ENCODE measurements at regions not wholly inside any gene's neighbourhood (a gene's known extent, or its start where the extent isn't known, plus 50 kb on each side); places are given as distances from the start of the nearest gene placed in this dataset.

DNA sequence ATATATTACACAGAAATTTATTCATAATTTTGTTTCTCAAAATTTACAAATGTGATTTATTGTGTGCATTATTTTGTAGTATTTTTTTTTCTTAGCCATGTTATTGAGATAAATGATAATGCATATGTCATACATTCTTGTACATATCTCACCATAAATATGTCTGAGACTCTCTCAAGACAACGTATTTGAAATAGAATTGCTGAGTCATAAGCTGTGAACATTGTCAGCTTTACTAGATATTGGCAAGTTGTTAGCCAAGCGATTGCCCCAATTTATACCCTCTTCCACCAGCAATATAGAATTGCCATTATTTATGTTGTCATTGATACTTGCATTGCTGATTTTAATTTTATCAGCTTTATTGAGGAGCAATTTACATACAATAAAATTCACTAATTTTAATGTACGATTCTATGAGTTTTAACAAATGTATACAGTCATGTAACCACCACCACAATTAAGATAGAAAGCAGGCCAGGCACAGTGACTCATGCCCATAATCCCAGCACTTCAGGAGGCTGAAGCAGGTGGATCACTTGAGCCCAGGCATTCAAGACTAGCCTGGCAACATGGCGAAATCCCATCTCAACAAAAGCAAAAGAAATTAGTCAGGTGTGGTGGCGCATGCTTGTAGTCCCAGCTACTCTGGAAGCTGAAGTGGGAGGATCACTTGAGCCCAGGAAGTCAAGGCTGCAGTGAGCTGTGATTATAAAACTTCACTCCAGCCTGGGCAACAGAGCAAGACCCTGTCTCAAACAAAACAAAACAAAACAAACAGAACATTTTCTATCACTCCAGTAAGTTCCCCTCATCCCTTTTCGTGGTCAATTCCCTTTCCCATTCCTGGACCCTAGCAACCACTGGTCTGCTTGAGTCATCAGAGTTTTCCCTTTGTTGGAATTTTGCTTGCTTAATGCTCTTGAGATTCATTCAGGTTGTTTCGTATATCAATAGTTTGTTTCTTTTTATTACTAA, 373.1 kb downstream of the MFSD1 start:
- DNase-seq: no peak

DNA sequence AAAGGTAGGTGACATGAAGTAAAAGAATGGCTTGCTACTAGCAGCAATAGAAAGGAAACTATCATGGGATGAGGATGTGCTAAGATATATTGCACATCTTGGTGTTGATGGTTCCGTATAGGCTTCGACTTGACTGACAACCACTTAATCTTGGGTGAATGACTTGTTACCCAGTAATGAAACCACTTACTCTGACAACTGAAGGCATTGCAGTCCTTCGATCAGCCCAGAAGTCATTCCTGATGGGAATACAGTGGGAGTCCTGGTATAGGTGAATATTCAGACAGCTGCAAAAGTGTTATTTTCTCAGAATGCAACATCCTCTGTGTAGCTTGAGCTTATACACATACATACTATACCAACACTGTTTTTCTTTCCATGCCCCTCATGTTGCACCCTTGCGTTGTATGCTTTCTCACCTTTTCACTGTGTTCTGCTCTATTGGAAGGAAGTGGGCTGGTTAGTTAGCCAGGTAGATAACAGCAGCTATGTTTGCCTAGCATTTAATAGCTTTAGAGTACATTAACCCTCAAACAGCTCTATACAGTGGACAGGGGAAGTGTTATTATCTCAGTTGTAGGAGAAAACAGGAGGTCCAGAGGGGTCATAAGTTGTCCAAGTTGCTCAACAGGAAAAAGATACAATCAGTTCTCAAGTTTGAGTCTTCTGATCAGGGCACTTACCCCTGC, 376.5 kb downstream of the MFSD1 start:
- DNase-seq: no peak

DNA sequence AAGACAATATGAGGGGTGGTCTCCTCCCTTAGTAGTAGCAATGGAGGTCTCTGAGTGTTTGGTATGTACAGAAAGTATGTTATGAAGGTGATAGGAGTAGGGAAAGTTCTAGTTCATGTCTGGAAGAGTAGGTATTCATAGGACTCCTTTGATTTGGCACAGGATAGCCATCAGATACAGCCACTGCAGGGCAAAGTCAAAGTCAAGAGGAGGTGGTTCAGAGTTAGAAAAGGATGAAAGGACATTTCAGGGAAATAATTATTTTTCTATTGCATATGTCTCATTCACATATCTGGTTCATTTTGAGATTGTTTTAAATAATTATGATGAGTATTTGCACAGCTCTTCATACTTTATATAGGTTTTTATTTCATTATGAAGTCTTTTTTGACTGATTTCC, 381.1 kb downstream of the MFSD1 start:
- DNase-seq: no peak

DNA sequence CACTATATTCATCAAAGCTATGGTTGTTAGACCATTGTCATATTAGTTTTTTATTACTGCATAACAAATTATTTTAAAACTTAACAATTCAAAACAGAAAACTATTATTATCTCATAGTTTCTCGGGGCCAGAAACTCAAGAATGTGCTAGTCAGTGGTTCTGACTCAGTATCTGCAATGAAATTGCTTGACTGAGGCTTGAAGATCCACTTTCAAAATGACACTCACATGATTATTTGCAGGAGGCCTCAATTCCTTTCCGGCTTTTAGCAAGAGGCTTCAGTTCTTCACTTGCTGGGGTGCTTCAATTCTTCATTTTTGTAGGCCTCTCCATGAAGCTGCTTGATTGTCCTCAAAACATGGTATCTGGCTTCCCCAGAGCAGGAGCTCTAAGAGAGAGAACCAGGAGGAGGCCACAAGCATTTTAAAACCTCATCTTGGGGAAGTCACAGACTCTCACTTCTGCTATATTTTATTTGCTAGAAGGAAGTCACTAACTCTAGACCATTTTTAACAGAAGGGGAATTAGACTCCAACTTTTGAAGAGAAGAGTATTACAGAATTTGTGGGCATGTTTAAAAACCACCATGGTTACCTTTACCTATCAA, 383.7 kb downstream of the MFSD1 start:
- no peak for DNase-seq

DNA sequence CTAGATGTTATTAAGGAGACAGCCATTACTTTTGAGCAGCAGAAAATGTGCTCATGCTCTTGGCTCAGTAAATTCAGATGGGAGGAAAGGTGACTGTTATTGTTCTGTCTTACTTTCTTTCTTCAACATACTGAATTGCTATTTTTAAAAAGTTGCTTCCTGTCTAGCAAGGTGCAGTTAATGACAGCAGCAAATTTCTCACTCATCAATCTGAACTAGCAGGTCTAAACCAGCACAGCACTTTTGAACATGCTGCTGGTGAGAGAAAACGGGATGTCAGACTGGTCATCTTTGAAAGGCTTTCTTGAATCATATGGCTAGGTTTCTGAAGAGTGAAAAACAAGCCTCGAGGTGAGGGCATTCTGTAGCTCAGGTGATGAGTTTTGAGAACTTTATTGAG, 384.7 kb downstream of the MFSD1 start:
- DNase-seq: no peak

DNA sequence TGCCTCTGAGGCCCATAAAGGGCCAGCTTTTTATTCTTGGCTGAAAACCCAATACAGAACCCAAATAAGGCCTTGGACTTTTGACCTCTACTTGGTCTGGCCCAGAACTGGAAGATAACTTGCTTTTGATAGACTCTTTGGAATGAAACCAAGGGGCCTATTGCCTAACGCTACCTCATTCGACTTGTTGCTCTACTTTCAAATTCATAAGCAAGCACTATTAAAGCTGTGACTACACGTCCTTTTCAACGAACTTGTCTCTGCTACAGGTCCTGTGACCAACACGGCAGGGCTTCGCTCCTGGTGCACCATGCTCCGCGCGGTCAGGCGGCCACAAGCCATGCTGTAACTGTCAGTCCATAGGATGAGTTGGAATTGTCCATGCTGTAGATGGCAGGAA, 385.4 kb downstream of the MFSD1 start:
- no peak for DNase-seq

DNA sequence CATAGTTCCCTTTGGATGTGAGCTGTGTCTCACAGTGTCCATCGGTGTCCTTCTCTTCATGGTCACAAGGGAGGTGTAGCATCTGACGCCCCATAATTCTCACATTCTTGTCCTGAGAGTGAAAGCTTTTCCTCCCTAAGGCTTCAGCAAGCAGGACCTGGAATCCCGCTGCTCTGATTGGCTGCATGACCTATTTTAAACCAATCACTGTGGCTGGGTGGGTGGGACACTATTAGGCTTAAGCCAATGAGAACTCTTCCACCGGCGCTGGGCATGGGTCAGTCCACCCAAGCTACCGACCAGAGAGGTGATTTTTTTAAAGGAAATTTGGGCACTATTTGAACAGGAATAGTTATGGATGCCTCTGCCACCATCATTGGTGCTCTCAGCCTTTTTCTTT, 385.9 kb downstream of the MFSD1 start:
- DNase-seq: no peak

DNA sequence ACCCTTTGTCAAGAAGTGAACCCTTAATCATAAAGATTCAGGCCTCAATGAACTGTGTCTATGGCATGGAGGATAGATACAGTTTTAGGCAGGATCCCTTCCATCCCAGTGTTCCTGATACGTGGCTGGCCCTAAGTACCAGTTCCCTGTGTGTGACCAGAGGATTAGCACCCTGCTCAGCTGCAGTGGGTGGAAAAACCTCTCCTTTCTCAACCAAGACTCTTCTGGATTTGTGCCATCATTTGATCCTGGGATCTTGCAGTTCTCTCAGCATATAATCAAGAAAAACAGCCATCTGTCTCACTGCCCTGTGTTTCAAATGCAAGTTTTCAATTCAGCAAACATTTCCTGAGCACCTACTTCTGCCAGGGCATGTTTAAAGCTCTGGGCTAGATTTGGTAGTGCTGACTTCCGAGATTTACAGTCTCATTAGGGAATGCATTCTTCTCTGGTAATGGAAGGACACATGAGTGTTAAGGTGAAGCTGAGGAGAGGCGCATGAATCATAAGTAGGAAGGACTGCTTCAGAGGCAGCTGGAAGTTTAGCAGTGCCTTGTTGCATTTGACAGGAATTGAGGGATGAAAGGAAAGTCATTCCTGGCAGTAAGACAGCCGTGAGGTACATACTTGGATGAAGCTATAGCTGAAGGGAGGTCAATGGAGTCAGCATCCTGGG, 388.3 kb downstream of the MFSD1 start:
- DNase-seq: no peak

DNA sequence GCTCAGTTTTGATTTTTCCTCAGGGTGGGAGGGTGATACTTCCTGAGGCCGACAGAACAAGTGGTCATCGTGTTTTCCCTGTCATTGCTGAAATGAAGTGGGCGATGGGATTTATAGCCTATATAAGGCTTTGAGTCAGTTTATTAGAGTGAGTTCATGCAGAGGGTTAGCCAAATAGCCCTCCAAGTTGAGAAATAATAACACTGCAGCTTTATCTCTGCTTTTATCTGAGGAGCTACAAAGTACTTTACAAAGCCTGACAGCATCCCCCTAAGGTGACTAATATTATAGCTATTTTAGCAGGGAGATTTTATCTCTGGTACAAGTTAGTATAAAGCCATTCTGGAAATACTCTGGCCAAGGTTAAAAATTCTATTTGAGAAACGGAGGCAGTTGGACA, 389.6 kb downstream of the MFSD1 start:
- no peak for DNase-seq

DNA sequence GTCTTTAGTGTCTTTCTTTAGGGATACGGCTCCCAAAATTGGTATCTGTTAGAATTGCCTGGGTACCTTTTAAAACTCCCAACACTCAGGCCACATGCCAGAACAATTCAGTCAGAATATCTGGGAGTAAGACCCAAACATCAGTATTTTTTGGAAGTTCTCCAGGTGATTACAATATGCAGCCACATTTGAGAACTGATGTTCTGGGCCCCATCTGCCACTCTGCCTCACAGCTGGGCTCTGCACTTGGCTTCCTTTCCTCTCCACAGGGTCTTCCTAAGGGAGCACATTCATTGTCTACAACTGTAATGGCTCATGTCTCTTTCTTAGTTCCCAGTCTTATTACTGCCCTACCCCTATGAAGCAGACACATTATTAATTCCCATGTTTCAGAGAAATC, 394.5 kb downstream of the MFSD1 start:
- DNase-seq: no peak

DNA sequence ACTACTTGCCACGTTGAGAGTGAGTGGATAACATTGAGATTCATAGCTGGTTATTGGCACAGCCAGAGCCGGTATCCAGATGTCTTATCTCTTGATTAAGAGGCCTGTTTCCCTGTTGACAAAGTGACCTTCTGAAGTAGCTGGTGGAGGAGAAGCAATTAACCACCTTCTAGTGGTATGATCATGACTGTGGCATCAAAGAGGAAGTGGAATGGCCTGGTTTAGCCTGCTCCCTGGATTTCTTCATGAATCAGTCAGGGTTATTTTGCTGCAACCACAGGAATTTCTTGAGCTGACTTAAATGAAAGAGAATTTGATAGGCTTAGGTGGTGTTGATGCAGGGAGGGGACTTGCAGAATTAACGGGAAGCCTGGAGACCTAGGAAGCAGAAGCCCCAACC, 398.3 kb downstream of the MFSD1 start:
- no peak for DNase-seq

DNA sequence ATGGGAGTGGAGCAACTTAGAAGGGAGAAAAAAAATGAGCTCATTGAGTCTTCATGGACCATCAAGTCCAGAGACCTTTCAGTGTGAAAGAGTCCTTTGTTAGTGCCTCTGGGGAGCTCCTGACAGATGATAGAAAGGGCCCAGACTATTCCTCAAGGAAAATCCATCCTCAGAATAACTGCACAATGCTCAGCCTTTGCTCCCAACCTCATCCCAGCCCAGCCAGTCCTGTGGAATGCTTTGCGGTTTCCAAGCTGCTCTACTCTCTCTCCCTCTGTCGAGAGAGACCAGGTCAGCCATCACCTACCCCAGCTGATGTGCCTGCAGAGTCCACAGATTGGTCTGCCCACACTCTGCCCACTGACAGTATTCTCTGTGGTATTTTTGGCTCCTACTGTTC, 406.2 kb downstream of the MFSD1 start:
- DNase-seq: no peak

DNA sequence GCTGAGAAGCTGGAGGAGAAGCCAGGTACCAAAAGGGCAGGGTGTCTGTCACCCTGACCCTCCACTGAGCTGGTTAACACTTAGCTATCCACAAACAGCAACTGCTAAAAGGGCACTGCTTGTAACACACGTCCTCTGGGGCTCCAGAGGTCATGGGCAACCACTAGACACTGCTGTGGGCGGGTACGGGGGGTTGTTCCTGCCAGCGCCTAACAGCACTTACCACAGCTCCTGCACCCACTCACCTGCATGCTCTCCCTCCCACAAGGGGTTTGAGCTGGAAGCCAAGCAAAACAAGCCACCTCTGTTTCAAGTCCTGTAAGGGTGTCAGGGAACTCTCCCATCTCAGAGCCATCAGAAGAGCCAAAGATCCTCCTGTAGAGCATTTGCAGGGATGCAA, 407.6 kb downstream of the MFSD1 start:
- DNase-seq: no peak

DNA sequence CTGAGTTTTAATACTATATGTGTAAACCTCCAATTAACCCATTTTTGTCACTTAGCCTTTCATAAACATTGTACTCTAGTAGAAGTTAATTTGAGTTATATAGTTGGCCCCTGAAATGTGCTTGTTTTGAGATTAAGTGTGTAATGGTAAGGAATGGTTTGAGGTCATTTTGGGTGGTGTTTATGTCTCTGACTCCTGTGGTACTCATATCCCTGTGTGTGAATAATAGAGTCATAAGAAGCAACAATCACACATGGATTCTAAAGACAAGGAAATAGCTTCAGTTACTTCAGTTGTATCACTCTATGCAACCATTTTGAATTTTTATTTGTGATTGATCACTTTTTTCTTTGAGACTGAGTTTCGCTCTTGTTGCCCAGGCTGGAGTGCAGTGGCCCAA, 408.5 kb downstream of the MFSD1 start:
- DNase-seq: no peak

DNA sequence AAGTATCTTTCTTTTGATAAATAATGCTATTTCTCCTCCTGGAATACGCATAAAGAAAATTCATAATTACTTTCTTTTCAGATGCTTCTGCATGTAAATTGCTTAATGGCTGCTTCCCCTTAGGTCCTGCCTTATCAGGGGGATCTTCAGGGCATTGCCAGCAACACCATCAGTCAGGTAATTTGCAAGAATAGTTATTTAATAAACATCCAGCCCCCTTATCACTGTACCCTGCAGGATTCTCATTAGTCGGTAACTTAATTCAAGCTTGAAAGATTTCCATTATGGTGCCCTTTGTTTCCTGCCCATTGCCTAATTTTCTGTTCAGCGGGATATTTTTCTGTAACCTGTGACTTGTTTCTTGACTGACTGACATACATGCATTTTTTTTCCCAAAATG, 414.5 kb downstream of the MFSD1 start:
- DNase-seq: no peak

DNA sequence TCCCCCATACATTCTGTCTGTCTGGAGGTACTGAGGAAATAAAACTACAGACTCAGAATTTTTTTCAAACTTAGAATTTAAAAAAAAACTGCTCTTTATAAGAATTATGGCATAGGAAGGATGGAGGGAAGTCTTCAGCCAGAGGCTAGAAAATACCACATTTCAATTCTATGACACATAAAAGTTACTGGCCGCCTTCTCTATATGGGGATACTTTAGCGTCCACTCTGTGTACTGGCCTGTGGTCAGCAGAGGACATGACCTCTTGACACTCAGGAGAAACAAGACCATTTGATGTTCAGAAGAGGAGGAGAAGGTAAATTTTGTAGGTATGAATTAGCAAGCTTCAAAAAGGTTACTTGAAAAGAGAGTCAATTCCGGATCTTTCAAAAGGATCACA, 417.4 kb downstream of the MFSD1 start:
- DNase-seq: no peak

DNA sequence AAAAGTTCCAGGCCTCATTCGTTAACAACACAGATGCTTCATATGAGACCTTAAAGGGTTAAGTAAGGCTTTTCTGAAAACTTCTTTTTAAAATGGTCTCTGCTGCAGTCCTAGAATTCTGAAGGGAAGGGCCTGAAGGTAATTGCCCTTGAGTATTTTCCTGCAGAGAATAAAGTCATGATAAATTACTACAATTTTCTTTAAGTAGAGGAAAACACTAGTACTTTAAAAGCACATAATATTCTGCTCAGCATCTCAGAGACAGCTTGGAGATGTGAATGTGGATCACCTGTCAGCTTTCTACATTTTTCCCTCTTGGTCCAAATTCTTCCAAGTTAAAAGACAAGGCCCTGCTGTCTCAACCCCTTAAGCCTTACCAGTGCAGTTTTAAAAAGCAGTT, 419.5 kb downstream of the MFSD1 start:
- DNase-seq: no peak

DNA sequence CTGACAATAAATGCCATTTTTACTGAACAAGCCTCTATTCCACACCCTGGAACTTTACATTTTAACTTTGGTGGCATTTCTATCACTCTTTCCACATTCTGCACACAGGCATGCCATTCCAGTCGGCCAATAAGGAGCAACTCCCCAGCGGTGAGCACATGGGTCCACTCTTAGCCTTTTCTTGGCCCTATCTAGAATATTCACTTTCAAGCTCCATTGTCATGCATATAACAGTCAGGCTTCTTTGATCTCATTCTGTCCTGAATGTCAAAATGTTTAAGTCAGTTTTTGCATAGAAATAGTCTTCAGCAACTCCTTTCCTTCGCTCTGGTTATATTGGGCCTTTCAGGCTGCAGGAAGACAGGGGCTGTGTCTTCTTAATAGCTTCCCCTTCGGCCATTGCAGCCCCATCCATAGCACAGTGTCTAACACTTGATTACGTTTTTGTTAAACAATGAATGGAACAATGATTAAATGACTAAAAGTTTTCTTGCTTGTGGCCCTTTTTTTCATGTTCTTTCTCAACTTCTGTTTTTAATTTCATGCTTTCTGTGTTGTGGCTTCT, 427.3 kb downstream of the MFSD1 start:
- no peak for DNase-seq

DNA sequence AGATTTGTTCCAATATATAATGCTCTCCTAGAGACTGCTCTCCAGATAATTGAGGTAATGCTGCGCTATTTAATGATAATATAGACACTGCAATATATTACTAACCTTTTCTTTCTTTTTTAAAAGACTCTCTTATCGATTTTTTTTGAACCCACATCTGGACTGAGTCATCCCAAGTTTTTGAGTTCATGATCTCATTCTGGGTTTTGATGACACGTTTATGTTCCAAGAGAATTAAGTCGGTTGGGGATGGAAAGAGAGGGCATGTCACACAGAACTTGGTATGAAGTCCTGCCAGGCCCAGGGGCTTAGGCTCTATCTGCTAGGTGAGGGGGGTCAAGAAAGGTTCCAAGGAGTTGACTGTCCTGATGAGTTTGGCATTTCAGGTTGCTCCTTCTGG, 431.1 kb downstream of the MFSD1 start:
- DNase-seq: no peak

DNA sequence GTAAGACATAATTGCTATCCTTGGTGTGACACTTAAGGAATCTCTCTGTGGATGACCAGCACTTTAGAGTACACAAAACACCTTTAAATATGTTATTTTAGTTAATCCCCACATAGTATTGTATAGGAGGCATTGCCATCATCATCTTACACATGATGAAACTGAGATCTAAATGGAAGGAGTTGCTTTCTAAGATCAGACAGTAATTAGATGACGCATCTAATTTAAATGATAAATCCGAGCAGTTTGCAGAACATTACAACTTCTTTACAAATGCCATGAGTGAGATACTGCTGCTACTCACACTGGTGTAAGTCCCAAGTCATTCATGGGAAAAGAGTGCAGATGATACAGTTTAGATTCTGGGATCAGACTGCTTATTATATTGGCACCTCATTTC, 431.9 kb downstream of the MFSD1 start:
- DNase-seq: no peak

DNA sequence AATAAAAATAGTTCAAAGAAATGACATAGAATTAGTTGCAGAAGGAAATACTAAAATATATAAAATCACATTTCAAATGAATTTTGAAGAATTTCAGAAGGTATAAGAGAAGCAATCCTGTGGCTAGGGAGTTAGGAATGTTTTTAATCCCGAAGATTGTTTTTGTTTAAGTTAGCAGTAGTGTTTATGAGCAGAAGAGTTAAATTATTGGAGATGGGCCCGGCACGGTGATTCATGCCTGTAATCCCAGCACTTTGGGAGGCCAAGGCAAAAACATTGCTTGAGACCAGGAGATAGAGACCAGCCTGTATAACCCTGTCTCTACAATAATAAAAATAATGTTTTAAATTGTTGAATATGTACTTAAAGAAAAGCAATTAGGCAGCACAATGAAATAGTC, 432.5 kb downstream of the MFSD1 start:
- DNase-seq: no peak

DNA sequence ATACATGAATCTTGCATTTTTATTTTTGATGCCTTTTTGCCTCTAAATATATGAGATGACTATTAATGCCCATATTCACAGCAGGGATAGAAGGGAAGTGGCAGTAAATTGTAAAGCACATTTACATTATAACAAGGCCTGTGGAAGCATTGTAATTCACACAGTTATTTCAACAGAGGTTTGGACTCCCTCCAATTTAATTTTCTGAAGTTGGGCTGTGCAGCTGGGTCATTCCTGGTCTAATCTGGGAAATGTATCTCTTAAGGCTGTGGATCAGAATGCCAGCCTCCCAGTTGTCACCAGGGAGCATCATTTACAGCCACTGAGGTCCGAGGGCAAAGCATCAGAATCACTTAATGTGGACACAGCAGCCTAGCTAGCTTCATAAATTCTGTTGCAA, 434.5 kb downstream of the MFSD1 start:
- DNase-seq: no peak

DNA sequence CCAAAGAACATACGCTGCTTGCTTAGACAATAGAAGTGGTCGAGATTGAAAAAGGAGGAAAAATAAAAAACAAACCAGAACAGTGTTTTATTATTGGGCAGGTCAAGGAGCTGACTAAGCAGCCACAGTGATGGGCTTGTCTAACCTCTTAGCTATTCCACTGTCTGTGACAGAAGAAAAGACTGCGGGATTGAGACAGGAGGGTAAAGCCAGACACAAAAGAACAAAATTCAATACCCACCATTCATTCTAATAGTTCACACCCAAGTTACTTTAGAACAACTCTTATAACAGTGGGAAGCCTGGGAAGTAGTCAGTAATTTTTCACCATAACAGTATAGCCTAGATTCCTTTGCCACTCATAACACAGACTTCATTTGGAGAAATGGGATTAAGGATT, 435.4 kb downstream of the MFSD1 start:
- DNase-seq: no peak

Data from DMS79 (cell line).